ENCODE measurements at regions not wholly inside any gene's neighbourhood (a gene's known extent, or its start where the extent isn't known, plus 50 kb on each side); places are given as distances from the start of the nearest gene placed in this dataset.

GRCh38 chr12:97323154-97323553 lies 139.4 kb upstream of the RMST start:
- TF ChIP-seq CTCF (IDR thresholded peaks at IDR 0.05; ENCODE audit: insufficient read depth, low read depth, low read length) (no peak), EZH2 (IDR thresholded peaks at IDR 0.05; ENCODE audit: insufficient read depth, low read length) (no peak)
